Activated CD8-positive, alpha-beta memory T cell treated with anti-CD3 and anti-CD28 coated beads, Interleukin-2, amount 10 ng/mL, durations not matched to agents 7 days and 5 days (primary cell): ENCODE measurements at regions not wholly inside any gene's neighbourhood (a gene's known extent, or its start where the extent isn't known, plus 50 kb on each side); places are given as distances from the start of the nearest gene placed in this dataset.

ENCODE experiments used
- ATAC-seq: fragments of 150-1000 bp; cut with Tn5 transposase; one replicate; pipeline ENCODE4 v1.10.0; 2021; ENCODE audit warnings: moderate library complexity
- CTCF ChIA-PET: fragments of 350-600 bp; sonication (Branson Sonifier 250); formaldehyde crosslinking; loops from one replicate; lab custom pipeline; 2021; ENCODE audit warnings: antibody characterized with exemption; lab: Charles Lee
- DNase-seq: peaks from one replicate; pipeline ENCODE4 v3.0.0-alpha.2; 2020
- H3K27ac Mint-ChIP-seq: one replicate; pipeline ENCODE4 v1.8.0; 2021; ENCODE audit warnings: mild to moderate bottlenecking, mixed read lengths
- H3K27me3 Mint-ChIP-seq: one replicate; pipeline ENCODE4 v1.8.0; 2021; ENCODE audit warnings: mixed read lengths
- H3K36me3 Mint-ChIP-seq: one replicate; pipeline ENCODE4 v1.8.0; 2021; ENCODE audit warnings: mild to moderate bottlenecking, mixed read lengths
- H3K4me1 Mint-ChIP-seq: one replicate; pipeline ENCODE4 v1.8.0; 2021; ENCODE audit warnings: mixed read lengths
- H3K4me3 Mint-ChIP-seq: one replicate; pipeline ENCODE4 v1.8.0; 2021; ENCODE audit warnings: mild to moderate bottlenecking, moderate library complexity, mixed read lengths
- H3K9me3 Mint-ChIP-seq: one replicate; pipeline ENCODE4 v1.8.0; 2022; ENCODE audit warnings: low read depth, mixed read lengths

DNA sequence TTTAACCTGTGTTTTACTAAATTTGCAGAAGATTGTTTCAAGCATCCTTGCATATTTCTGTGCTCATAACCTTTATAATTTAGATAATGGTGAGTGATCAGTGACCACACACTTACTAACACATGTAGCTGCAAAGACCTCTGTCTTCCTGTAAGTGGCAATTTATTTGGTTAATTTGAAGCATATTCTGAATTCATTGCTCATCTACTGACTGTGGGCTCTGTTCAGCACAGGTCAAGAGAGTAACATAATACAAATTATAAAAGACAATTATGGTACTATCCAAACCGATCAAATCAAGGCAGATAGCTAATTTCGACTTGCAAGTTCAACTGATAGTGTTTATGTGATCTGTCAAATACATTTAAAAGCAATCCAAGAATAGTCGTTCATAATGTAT, 223.9 kb upstream of the FAM98A start:
- H3K36me3 Mint-ChIP-seq = no peaks in the 10 kb centered on the region

DNA sequence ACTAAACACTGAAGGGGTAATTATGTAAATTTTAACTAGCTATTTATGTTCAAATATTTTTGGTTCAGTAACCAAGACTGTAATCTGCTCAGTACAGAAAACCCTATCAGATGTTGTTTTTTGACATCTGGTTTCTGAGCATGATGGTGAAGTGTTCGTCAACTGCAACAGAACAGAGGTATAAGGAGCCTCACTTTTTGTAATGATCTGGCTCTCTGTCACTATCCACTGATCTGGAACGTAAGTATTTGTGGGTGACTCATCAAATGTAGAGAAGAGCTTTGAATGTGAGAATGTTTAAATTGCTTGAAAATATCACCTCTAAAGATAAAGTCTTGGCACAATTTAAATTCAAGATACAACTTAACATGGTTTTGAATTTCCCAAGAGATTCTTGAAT, 213.6 kb upstream of the FAM98A start:
- H3K27me3 Mint-ChIP-seq = no peaks in the 10 kb centered on the region
- no peaks in the 10 kb centered on the region for H3K9me3 Mint-ChIP-seq
- H3K36me3 Mint-ChIP-seq = no peaks in the 10 kb centered on the region
- H3K4me3 Mint-ChIP-seq = no peak overlapping the region
- no peak overlapping the region for H3K27ac Mint-ChIP-seq
- H3K4me1 Mint-ChIP-seq = no peaks in the 10 kb centered on the region
- CTCF ChIA-PET = no interaction called here
- ATAC-seq (no peak), DNase-seq (no peak)

More for the DNA sequence above, 223.9 kb upstream of the FAM98A start:
- CTCF ChIA-PET = no interaction called here
- DNase-seq (no peak), ATAC-seq (no peak)
- no peaks in the 10 kb centered on the region for H3K27me3 Mint-ChIP-seq
- H3K4me1 Mint-ChIP-seq = no peaks in the 10 kb centered on the region
- H3K4me3 Mint-ChIP-seq = no peak overlapping the region
- H3K9me3 Mint-ChIP-seq = no peaks in the 10 kb centered on the region
- no peak overlapping the region for H3K27ac Mint-ChIP-seq

GRCh38 chr2:33810046-33810835, 211.1 kb upstream of the FAM98A start:
- no peaks in the 10 kb centered on the region for H3K36me3 Mint-ChIP-seq
- no peak overlapping the region for H3K27ac Mint-ChIP-seq
- CTCF ChIA-PET = no interaction called here
- H3K9me3 Mint-ChIP-seq = no peaks in the 10 kb centered on the region
- H3K4me1 Mint-ChIP-seq = no peaks in the 10 kb centered on the region
- no peak for DNase-seq
- no peak for ATAC-seq
- H3K27me3 Mint-ChIP-seq = no peaks in the 10 kb centered on the region
- no peak overlapping the region for H3K4me3 Mint-ChIP-seq

GRCh38 chr2:33806041-33806440, 206.9 kb upstream of the FAM98A start:
- CTCF ChIA-PET = no interaction called here
- no peak overlapping the region for H3K4me3 Mint-ChIP-seq
- H3K27ac Mint-ChIP-seq = no peak overlapping the region
- H3K36me3 Mint-ChIP-seq = no peaks in the 10 kb centered on the region
- H3K27me3 Mint-ChIP-seq = no peaks in the 10 kb centered on the region
- no peak for ATAC-seq
- no peaks in the 10 kb centered on the region for H3K9me3 Mint-ChIP-seq
- no peak for DNase-seq
- H3K4me1 Mint-ChIP-seq = no peaks in the 10 kb centered on the region

DNA sequence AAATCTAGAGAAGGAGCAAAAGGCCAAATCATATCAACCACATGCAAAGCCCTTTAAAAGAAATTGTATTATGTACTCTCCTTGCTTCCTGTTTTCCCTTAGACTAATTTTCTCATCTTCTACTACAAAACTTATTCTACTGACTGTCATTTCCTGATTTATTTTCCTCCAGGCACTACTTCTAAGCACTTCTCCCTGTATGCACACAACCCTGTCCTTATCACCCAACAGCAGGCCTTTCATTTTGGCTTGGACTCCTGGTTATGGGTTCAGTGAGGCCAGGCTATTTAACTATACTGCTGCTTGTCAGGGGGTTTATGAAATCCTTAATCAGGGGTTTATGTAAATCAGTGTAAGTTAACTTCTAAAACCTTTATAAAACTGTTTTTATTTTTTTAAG, 205.1 kb upstream of the FAM98A start:
- Mint-ChIP-seq H3K4me3 (no peak overlapping the region), H3K9me3 (no peaks in the 10 kb centered on the region), H3K4me1 (no peaks in the 10 kb centered on the region), H3K36me3 (no peaks in the 10 kb centered on the region), H3K27ac (no peak overlapping the region), H3K27me3 (no peaks in the 10 kb centered on the region)
- no peak for ATAC-seq
- no peak for DNase-seq
- CTCF ChIA-PET = no interaction called here

- H3K27ac Mint-ChIP-seq = no peak overlapping the region
- no peak overlapping the region for H3K4me3 Mint-ChIP-seq
These were observed 197.4 kb upstream of the FAM98A start for GRCh38 chr2:33796511-33796910.

GRCh38 chr2:33791625-33792024, 192.5 kb upstream of the FAM98A start:
- no peak overlapping the region for H3K27ac Mint-ChIP-seq
- no peaks in the 10 kb centered on the region for H3K27me3 Mint-ChIP-seq
- ATAC-seq (no peak), DNase-seq (no peak)
- CTCF ChIA-PET = no interaction called here
- peaks cover 2% of the 10 kb centered on the region for H3K9me3 Mint-ChIP-seq
- H3K4me3 Mint-ChIP-seq = no peak overlapping the region
- no peaks in the 10 kb centered on the region for H3K36me3 Mint-ChIP-seq
- H3K4me1 Mint-ChIP-seq = no peaks in the 10 kb centered on the region

More at GRCh38 chr2:33796511-33796910, 197.4 kb upstream of the FAM98A start:
- no peaks in the 10 kb centered on the region for H3K4me1 Mint-ChIP-seq
- H3K36me3 Mint-ChIP-seq = no peaks in the 10 kb centered on the region
- H3K27me3 Mint-ChIP-seq = no peaks in the 10 kb centered on the region
- peaks cover 2% of the 10 kb centered on the region for H3K9me3 Mint-ChIP-seq
- CTCF ChIA-PET = no interaction called here
- no peak for DNase-seq
- ATAC-seq = no peak

GRCh38 chr2:33788044-33788443, 188.9 kb upstream of the FAM98A start:
- DNase-seq (no peak), ATAC-seq (no peak)
- Mint-ChIP-seq H3K27ac (no peak overlapping the region), H3K4me3 (no peak overlapping the region), H3K27me3 (no peaks in the 10 kb centered on the region), H3K9me3 (peaks cover 2% of the 10 kb centered on the region), H3K4me1 (no peaks in the 10 kb centered on the region), H3K36me3 (no peaks in the 10 kb centered on the region)
- CTCF ChIA-PET = no interaction called here

GRCh38 chr2:33786881-33787280, 187.8 kb upstream of the FAM98A start:
- Mint-ChIP-seq H3K4me3 (no peak overlapping the region), H3K4me1 (no peaks in the 10 kb centered on the region), H3K27me3 (no peaks in the 10 kb centered on the region), H3K27ac (no peak overlapping the region), H3K36me3 (no peaks in the 10 kb centered on the region), H3K9me3 (no peaks in the 10 kb centered on the region)
- CTCF ChIA-PET = no interaction called here
- no peak for ATAC-seq
- no peak for DNase-seq

DNA sequence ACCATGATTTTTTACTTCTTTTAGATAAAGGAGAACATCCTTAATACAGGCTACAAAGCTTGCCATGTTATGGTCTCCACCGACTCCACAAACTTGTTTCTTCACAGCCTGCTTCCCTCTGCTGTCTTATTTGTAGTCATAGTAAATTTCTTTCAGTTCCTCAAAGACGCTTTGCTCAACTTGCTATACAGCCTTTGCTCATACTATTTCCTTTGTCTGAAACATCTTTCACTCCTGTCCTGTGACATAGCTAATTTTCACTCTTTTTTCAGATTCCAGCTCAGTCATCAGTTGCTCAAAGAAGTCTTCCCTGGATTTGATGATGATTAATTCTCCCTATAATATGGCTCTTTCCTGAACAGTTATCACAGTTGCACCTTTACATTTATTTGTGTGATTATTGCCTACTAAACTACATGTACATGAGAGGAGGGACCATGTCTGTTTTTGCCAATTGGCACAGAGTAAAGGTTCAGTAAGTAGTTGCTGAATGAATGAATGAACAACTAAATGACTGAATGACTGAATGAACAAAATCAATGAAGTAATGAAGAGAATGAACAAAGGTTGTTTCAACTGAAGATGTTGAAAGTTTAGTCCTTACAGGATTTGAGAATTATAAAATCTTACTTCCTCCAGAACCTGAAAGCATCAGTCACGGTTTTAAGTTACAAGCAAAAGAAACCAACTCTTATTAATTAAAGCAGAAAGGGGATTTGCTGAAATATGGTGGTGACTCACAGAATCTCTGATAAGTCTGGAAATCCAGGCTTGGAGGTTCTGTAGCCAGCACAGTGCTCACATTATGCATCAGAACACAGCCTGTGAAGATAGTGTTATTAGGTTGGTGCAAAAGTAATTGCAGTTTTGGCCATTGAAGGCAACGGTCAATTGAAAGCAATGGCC, 186.4 kb upstream of the FAM98A start:
- no peak overlapping the region for H3K4me3 Mint-ChIP-seq
- H3K27me3 Mint-ChIP-seq = no peaks in the 10 kb centered on the region
- no peaks in the 10 kb centered on the region for H3K4me1 Mint-ChIP-seq
- CTCF ChIA-PET = no interaction called here
- DNase-seq = no peak
- ATAC-seq = no peak
- H3K9me3 Mint-ChIP-seq = no peaks in the 10 kb centered on the region
- no peaks in the 10 kb centered on the region for H3K36me3 Mint-ChIP-seq
- no peak overlapping the region for H3K27ac Mint-ChIP-seq

DNA sequence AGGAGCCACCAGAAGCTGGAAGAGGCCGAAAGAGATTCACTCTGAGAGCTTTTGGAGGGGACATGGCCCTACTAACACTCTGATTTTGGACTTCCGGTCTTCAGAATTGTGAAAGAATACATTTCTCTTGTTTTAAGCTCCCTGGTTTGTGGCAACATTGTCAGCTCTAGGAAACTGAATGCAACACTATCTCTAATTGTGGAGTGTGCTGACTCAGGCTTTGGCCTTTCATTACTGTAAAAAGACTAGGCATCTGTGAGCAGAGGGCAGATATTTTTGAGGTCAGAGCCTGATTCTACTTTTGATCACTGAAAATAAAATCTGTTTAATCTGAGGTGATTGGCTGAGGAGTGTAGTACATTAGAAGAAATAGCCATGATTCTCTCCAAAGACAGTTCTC, 185.4 kb upstream of the FAM98A start:
- Mint-ChIP-seq H3K4me1 (no peaks in the 10 kb centered on the region), H3K9me3 (no peaks in the 10 kb centered on the region), H3K36me3 (no peaks in the 10 kb centered on the region), H3K27me3 (no peaks in the 10 kb centered on the region), H3K27ac (no peak overlapping the region), H3K4me3 (no peak overlapping the region)
- ATAC-seq (no peak), DNase-seq (no peak)
- CTCF ChIA-PET = no interaction called here

DNA sequence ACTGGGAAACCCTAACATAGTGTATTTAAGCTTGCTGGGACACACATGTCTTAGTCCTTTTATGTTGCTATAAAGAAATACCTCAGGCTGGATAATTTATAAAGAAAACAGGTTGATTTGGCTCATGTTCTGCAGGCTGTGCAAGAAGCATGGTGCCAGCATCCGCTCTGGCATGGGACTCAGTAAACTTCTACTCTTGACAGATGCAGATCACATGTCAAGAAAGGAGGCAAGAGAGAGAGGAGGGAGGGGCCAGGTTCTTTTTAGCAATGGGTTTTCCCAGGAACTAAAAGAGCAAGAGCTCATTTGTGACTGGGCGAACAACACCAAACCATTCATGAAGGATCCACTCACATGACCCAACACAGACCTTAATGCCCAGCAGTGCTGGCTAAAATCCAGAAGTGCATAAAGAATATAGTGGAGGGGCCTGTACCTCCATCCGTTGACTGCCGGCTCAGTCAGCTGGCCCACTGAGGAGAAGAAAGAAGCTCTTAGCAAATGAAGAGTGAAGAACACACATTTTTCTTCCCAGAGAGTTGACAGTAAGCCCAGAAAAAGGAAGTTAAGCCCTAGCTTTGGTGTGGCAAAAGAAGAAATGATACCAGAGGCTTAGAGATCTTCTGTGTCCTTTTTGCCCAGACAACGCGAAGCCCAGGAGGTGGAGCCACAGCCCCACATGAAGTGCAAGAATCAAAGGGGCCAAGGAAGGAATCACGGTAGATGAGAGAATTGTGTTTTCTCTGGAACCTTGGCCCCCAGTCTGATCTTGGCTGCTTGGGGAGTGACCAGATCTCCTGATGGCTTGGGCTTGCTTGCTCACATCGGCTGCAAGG, 183.5 kb upstream of the FAM98A start:
- no peak overlapping the region for H3K4me3 Mint-ChIP-seq
- no peaks in the 10 kb centered on the region for H3K9me3 Mint-ChIP-seq
- H3K27ac Mint-ChIP-seq = no peak overlapping the region
- no peak for ATAC-seq
- no peak for DNase-seq
- H3K4me1 Mint-ChIP-seq = no peaks in the 10 kb centered on the region
- H3K36me3 Mint-ChIP-seq = no peaks in the 10 kb centered on the region
- H3K27me3 Mint-ChIP-seq = no peaks in the 10 kb centered on the region
- CTCF ChIA-PET = no interaction called here

- H3K4me1 Mint-ChIP-seq = no peaks in the 10 kb centered on the region
These were observed 178.7 kb upstream of the FAM98A start for GRCh38 chr2:33777786-33778185.

More at GRCh38 chr2:33777786-33778185, 178.7 kb upstream of the FAM98A start:
- Mint-ChIP-seq H3K36me3 (no peaks in the 10 kb centered on the region), H3K27ac (no peak overlapping the region), H3K4me3 (no peak overlapping the region), H3K9me3 (no peaks in the 10 kb centered on the region), H3K27me3 (no peaks in the 10 kb centered on the region)
- CTCF ChIA-PET = no interaction called here
- ATAC-seq = no peak
- DNase-seq = no peak
